T-cell (primary cell): ENCODE measurements at regions not wholly inside any gene's neighbourhood (a gene's known extent, or its start where the extent isn't known, plus 50 kb on each side); places are given as distances from the start of the nearest gene placed in this dataset.

ENCODE experiments used
- ATAC-seq, 4 experiments: fragments of 200-7000 bp in 3 of 4; fragments of 150-1000 bp in 1 of 4; cut with Tn5 transposase; replicated peaks in 1 of 4; 1 replicate in 3 of 4; 2 replicates in 1 of 4; pipeline ENCODE4 v1.10.0; 2021; ENCODE audit warnings: moderate library complexity in 3 of 4, mild to moderate bottlenecking in 2 of 4, moderate number of reproducible peaks in 1 of 4
- CTCF ChIA-PET, 2 donors: fragments of 300-600 bp; sonication (Branson Sonifier 250); formaldehyde crosslinking; loops; one replicate each; lab custom pipeline; 2022; ENCODE audit warnings: antibody characterized with exemption in 2 of 2; lab: Charles Lee
- POLR2A ChIA-PET, 2 donors: fragments of 300-600 bp; sonication (Branson Sonifier 250); formaldehyde crosslinking; loops; one replicate each; lab custom pipeline; 2022; ENCODE audit warnings: antibody characterized with exemption in 2 of 2; lab: Charles Lee
- DNase-seq, 35 experiments: peaks; one replicate each; pipeline versions ENCODE4 v3.0.0 to v3.0.0-alpha.2; 2013 to 2023
- H3K27ac ChIP-seq: one replicate; pipeline ENCODE4 v1.5.1; 2013; ENCODE audit warnings: low read length
- H3K27me3 ChIP-seq, 2 experiments: replicated peaks in 1 of 2; 1 replicate in 1 of 2; 2 replicates in 1 of 2; pipeline versions ENCODE4 v1.6.1 to v1.7.0; 2013; ENCODE audit warnings: low read length in 1 of 2, mixed read lengths in 1 of 2; ENCODE audit not compliant: control insufficient read depth in 2 of 2, insufficient read depth in 2 of 2; ENCODE audit errors: extremely low read depth in 1 of 2
- H3K36me3 ChIP-seq, 2 donors: 1 replicate in 1 of 2; 2 replicates in 1 of 2; pipeline versions ENCODE4 v1.6.1 to v1.7.0; 2013; ENCODE audit warnings: low read length in 1 of 2; ENCODE audit not compliant: control insufficient read depth in 2 of 2, insufficient read depth in 1 of 2; ENCODE audit errors: extremely low read depth in 1 of 2
- H3K4me1 ChIP-seq, 2 experiments: 1 replicate in 1 of 2; 2 replicates in 1 of 2; pipeline versions ENCODE4 v1.6.1 to v1.7.0; 2013; ENCODE audit warnings: low read length in 2 of 2, mixed read lengths in 1 of 2; ENCODE audit not compliant: insufficient read depth in 2 of 2, control insufficient read depth in 1 of 2; ENCODE audit errors: extremely low read depth in 1 of 2
- H3K4me3 ChIP-seq, 2 donors: 1 replicate in 1 of 2; 2 replicates in 1 of 2; pipeline versions ENCODE4 v1.5.1 to v1.7.0; 2013; ENCODE audit warnings: mild to moderate bottlenecking in 2 of 2, low read length in 1 of 2, moderate library complexity in 1 of 2; ENCODE audit not compliant: control insufficient read depth in 1 of 2; ENCODE audit errors: extremely low read depth in 1 of 2
- H3K9me3 ChIP-seq: 2 replicates; pipeline ENCODE4 v1.7.0; 2013
- H3K27ac Mint-ChIP-seq, 2 donors: one replicate each; pipeline ENCODE4 v1.8.0; 2020 to 2021; ENCODE audit warnings: mild to moderate bottlenecking in 2 of 2, mixed read lengths in 2 of 2
- H3K27me3 Mint-ChIP-seq, 2 donors: one replicate each; pipeline ENCODE4 v1.8.0; 2021 to 2022; ENCODE audit warnings: mixed read lengths in 2 of 2
- H3K36me3 Mint-ChIP-seq: one replicate; pipeline ENCODE4 v1.8.0; 2021; ENCODE audit warnings: mixed read lengths
- H3K4me1 Mint-ChIP-seq, 3 donors: one replicate each; pipeline ENCODE4 v1.8.0; 2020 to 2022; ENCODE audit warnings: mixed read lengths in 3 of 3, mild to moderate bottlenecking in 1 of 3
- H3K4me3 Mint-ChIP-seq, 3 donors: one replicate each; pipeline ENCODE4 v1.8.0; 2020 to 2022; ENCODE audit warnings: mild to moderate bottlenecking in 3 of 3, mixed read lengths in 3 of 3, moderate library complexity in 3 of 3
- H3K9me3 Mint-ChIP-seq, 3 donors: one replicate each; pipeline ENCODE4 v1.8.0; 2020 to 2022; ENCODE audit warnings: mixed read lengths in 3 of 3
- WGBS: methylation state at CpG from one replicate; pipeline ENCODE4 v1.1.5; 2013; ENCODE audit warnings: missing lambda C conversion rate; ENCODE audit not compliant: insufficient coverage; 5-methylcytosine and 5-hydroxymethylcytosine counted together

- H3K27ac Mint-ChIP-seq: no peak overlapping the region
- H3K4me1 Mint-ChIP-seq: peaks cover 17 to 24% (median 22%) of the 10 kb centered on the region in 3 donors
- CTCF ChIA-PET: no interaction called here
- no CpG with 5 or more reads among the region's 2 CpGs for WGBS
- Histone ChIP-seq H3K27ac (no peak overlapping the region), H3K36me3 (no peaks in the 10 kb centered on the region), H3K4me1 (peaks cover 9 to 23% of the 10 kb centered on the region in 2 experiments), H3K4me3 (no peak overlapping the region), H3K9me3 (no peaks in the 10 kb centered on the region), H3K27me3 (no peaks in the 10 kb centered on the region)
- no peaks in the 10 kb centered on the region for H3K9me3 Mint-ChIP-seq
- ATAC-seq (no peak), DNase-seq (no peak)
- H3K4me3 Mint-ChIP-seq: no peak overlapping the region
- H3K36me3 Mint-ChIP-seq: no peaks in the 10 kb centered on the region
- POLR2A ChIA-PET: no interaction called here
- no peaks in the 10 kb centered on the region for H3K27me3 Mint-ChIP-seq
Observed at GRCh38 chr11:10622108-10622507, 53.6 kb upstream of the LYVE1 start.

DNA sequence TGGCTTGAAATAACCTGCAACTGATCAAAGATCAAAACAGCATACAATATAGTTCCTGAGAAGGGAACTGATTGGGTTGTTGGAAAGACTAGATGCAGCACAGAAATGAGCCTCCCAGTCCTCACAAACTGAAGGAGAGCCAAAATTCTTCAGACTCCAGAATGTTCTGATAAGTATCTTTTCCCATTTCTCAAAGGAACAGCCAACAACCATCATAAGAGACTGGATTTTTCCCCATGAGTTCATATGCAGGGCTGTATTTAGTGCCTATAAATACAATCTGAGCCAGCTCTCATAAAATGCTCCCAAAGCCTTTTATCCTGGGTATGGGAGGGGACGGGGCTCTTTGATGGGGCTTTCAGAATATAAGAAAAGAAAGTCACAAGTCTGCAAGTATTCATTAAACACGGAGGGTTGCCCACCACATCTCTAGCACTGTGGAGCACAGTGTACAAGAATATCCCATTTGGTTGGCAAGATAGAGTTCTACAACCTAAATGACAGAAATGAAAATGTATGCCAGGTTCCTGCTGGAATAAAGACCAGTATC lies 50.7 kb upstream of the LYVE1 start:
- Mint-ChIP-seq H3K4me3 (no peak overlapping the region), H3K9me3 (no peaks in the 10 kb centered on the region), H3K36me3 (no peaks in the 10 kb centered on the region), H3K4me1 (peaks cover 14 to 16% (median 15%) of the 10 kb centered on the region in 3 donors), H3K27ac (no peak overlapping the region), H3K27me3 (peaks cover 0 to 1% of the 10 kb centered on the region in 2 donors)
- WGBS: 86% methylated on average over 1 of the region's 2 CpGs
- DNase-seq (no peak), ATAC-seq (no peak)
- Histone ChIP-seq H3K27ac (no peak overlapping the region), H3K9me3 (no peaks in the 10 kb centered on the region), H3K4me1 (peaks cover 6 to 14% of the 10 kb centered on the region in 2 experiments), H3K4me3 (no peak overlapping the region), H3K36me3 (no peaks in the 10 kb centered on the region), H3K27me3 (no peaks in the 10 kb centered on the region)
- POLR2A ChIA-PET: no interaction called here
- CTCF ChIA-PET: no interaction called here

GRCh38 chr11:10618490-10618889 lies 50.0 kb upstream of the LYVE1 start:
- H3K4me1 ChIP-seq: peaks cover 0 to 7% of the 10 kb centered on the region in 2 experiments
- H3K27ac ChIP-seq: no peak overlapping the region
- Mint-ChIP-seq H3K27ac (no peak overlapping the region), H3K9me3 (peaks cover 0 to 4% (median 0%) of the 10 kb centered on the region in 3 donors), H3K4me1 (peaks cover 7 to 9% (median 8%) of the 10 kb centered on the region in 3 donors), H3K36me3 (no peaks in the 10 kb centered on the region), H3K4me3 (no peak overlapping the region), H3K27me3 (peaks cover 0 to 7% of the 10 kb centered on the region in 2 donors)
- WGBS: 100% methylated on average over 2 of the region's 3 CpGs
- peaks cover 0 to 2% of the 10 kb centered on the region in 2 experiments for H3K27me3 ChIP-seq
- no peak overlapping the region for H3K4me3 ChIP-seq
- H3K36me3 ChIP-seq: no peaks in the 10 kb centered on the region
- POLR2A ChIA-PET: no interaction called here
- H3K9me3 ChIP-seq: no peaks in the 10 kb centered on the region
- no peak for ATAC-seq
- CTCF ChIA-PET: interaction anchor here in 1 of 2 donors (1.0 kb wide), 1 partner anchor 41 kb away, joined by 3 read pairs; no protein-coding TSS in a partner anchor
- DNase-seq: no peak
